SK-N-SH (cell line): ENCODE measurements at regions not wholly inside any gene's neighbourhood (a gene's known extent, or its start where the extent isn't known, plus 50 kb on each side); places are given as distances from the start of the nearest gene placed in this dataset.

Source experiments
- CTCF ChIP-seq: fragments of 200-600 bp; sonication (generic); IDR thresholded peaks from 2 replicates; pipeline ENCODE4 v1.6.1; 2017; ENCODE audit warnings: antibody characterized with exemption, mild to moderate bottlenecking, moderate library complexity
- FOXJ3 ChIP-seq: sonication (generic); formaldehyde crosslinking; IDR thresholded peaks from 2 replicates; pipeline ENCODE4 v1.5.1; 2020; ENCODE audit warnings: mild to moderate bottlenecking, missing genetic modification reagents
- GABPA ChIP-seq: IDR thresholded peaks from 2 replicates; pipeline ENCODE4 v1.4.0; 2012; ENCODE audit warnings: low read depth, mild to moderate bottlenecking
- MXI1 ChIP-seq: IDR thresholded peaks from 2 replicates; pipeline ENCODE4 v1.6.1; 2012; ENCODE audit warnings: mild to moderate bottlenecking, low read depth, low read length, improper control_type of control experiment
- POLR2AphosphoS5 ChIP-seq: IDR thresholded peaks from 2 replicates; pipeline ENCODE4 v1.6.1; 2012; ENCODE audit warnings: low read depth, low read length
- RAD21 ChIP-seq: IDR thresholded peaks from 2 replicates; pipeline ENCODE4 v1.6.1; 2012; ENCODE audit warnings: mild to moderate bottlenecking, low read length
- REST ChIP-seq: IDR thresholded peaks from 2 replicates; pipeline ENCODE4 v1.6.1; 2012; ENCODE audit warnings: mild to moderate bottlenecking, low read depth, low read length, moderate library complexity
- RFX5 ChIP-seq: IDR thresholded peaks from 2 replicates; pipeline ENCODE4 v1.6.1; 2012; ENCODE audit warnings: mild to moderate bottlenecking, improper control_type of control experiment, low read length
- RXRA ChIP-seq: IDR thresholded peaks from 2 replicates; pipeline ENCODE4 v1.4.0; 2012; ENCODE audit warnings: low read depth, mild to moderate bottlenecking, borderline replicate concordance
- USF2 ChIP-seq: fragments of 150-350 bp; IDR thresholded peaks from 2 replicates; pipeline ENCODE4 v1.6.1; 2017; ENCODE audit warnings: antibody characterized with exemption, low read length, low read depth, borderline replicate concordance
- YY1 ChIP-seq: IDR thresholded peaks from 2 replicates; pipeline ENCODE4 v1.4.0; 2012; ENCODE audit warnings: low read depth, mild to moderate bottlenecking
- TF ChIP-seq, protein P1 (sequence below): IDR thresholded peaks from 2 replicates; pipeline ENCODE4; 2012
- TF ChIP-seq, protein P2 (sequence below): fragments of 150-350 bp; IDR thresholded peaks from 2 replicates; pipeline ENCODE4 v1.6.1; 2016; ENCODE audit warnings: mild to moderate bottlenecking, low read depth, low read length

DNA sequence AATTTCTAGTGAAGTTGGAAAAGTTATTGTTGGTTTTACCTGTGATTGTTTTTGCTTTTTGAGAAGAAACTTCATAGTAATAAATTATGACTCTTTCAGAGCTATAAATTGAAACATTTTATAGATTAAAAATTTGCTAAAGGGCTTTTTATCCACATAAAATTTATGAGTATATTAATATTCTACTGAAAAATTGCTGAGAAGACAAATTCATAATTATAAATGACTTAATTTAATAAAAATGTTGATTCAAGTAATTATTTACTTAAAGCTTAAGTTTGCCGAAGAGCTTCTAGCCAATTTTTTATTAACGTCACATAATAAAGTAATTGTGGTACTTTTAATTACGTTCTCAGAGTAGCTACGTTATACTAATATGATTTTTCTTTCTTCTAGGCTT, 761.7 kb downstream of the DNAJB9 start:
- no peak for TF ChIP-seq CTCF
- TF ChIP-seq, protein P1, sequence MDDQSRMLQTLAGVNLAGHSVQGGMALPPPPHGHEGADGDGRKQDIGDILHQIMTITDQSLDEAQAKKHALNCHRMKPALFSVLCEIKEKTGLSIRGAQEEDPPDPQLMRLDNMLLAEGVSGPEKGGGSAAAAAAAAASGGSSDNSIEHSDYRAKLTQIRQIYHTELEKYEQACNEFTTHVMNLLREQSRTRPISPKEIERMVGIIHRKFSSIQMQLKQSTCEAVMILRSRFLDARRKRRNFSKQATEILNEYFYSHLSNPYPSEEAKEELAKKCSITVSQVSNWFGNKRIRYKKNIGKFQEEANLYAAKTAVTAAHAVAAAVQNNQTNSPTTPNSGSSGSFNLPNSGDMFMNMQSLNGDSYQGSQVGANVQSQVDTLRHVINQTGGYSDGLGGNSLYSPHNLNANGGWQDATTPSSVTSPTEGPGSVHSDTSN: no peak
- TF ChIP-seq GABPA: no peak
- no peak for TF ChIP-seq FOXJ3
- TF ChIP-seq YY1: no peak
- TF ChIP-seq MXI1: no peak
- TF ChIP-seq RFX5: no peak
- no peak for TF ChIP-seq RAD21
- TF ChIP-seq POLR2AphosphoS5: no peak
- no peak for TF ChIP-seq REST
- TF ChIP-seq RXRA: no peak
- TF ChIP-seq USF2: no peak
- TF ChIP-seq, protein P2, sequence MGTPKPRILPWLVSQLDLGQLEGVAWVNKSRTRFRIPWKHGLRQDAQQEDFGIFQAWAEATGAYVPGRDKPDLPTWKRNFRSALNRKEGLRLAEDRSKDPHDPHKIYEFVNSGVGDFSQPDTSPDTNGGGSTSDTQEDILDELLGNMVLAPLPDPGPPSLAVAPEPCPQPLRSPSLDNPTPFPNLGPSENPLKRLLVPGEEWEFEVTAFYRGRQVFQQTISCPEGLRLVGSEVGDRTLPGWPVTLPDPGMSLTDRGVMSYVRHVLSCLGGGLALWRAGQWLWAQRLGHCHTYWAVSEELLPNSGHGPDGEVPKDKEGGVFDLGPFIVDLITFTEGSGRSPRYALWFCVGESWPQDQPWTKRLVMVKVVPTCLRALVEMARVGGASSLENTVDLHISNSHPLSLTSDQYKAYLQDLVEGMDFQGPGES: no peak
